H1 (cell line): ENCODE measurements at regions not wholly inside any gene's neighbourhood (a gene's known extent, or its start where the extent isn't known, plus 50 kb on each side); places are given as distances from the start of the nearest gene placed in this dataset.

Source experiments
- CBX5 ChIP-seq: fragments of 300-800, 300-1000 bp; sonication (generic); IDR thresholded peaks from 2 replicates; pipeline ENCODE4 v1.7.1; 2016; ENCODE audit warnings: antibody characterized with exemption, low read length, low read depth
- CTCF ChIP-seq, 3 experiments: IDR thresholded peaks; 1 replicate in 2 of 3; 2 replicates in 1 of 3; pipeline versions ENCODE4 v1.5.1 to v1.6.1; 2011; ENCODE audit warnings: low read length in 3 of 3, mild to moderate bottlenecking in 3 of 3, inconsistent platforms in 2 of 3, low read depth in 1 of 3, moderate library complexity in 1 of 3; ENCODE audit not compliant: insufficient read depth in 1 of 3; ENCODE audit errors: control extremely low read depth in 1 of 3

GRCh38 chr2:129702416-129703176 is 276.9 kb upstream of the RAB6C start (continued):
- TF ChIP-seq CTCF (IDR thresholded peaks at IDR 0.05; ENCODE audit: control extremely low read depth in 1 of 3, insufficient read depth in 1 of 3, low read depth in 1 of 3, low read length in 3 of 3) (no peak), CBX5 (no peak)
